Activated CD4-positive, CD25-positive, alpha-beta regulatory T cell treated with anti-CD3 and anti-CD28 coated beads, Interleukin-2, amount 50 U/mL, for 16 hours (primary cell): ENCODE measurements at regions not wholly inside any gene's neighbourhood (a gene's known extent, or its start where the extent isn't known, plus 50 kb on each side); places are given as distances from the start of the nearest gene placed in this dataset.

Experiments used
- DNase-seq: peaks from one replicate; pipeline ENCODE4 v3.0.0-alpha.2; 2020; ENCODE audit warnings: low read depth, low spot score

- no peak for DNase-seq
These were observed 136.6 kb downstream of the PIK3R1 start for GRCh38 chr5:68352166-68352565.

GRCh38 chr5:68353605-68354004 lies 138.0 kb downstream of the PIK3R1 start:
- DNase-seq: no peak

DNA sequence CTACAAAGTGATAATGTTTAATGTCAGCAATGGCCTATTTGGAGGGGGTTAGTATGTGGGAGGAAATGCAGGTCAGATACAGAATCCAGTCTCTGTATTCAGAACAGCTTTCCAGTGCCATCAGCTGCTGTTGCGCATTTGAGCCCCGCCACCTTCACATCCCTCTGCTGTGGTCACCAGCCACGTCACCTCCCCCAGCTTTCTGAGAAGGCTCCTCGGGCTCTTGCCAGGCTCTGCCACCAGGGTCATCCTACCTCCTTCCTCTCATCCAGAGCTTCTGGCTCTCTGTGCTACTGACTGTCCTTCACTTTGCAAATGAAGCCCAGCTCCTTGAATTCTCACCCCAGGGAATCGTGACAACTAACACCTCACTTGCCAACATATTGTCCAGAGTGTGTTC lies 138.8 kb downstream of the PIK3R1 start:
- no peak for DNase-seq

DNA sequence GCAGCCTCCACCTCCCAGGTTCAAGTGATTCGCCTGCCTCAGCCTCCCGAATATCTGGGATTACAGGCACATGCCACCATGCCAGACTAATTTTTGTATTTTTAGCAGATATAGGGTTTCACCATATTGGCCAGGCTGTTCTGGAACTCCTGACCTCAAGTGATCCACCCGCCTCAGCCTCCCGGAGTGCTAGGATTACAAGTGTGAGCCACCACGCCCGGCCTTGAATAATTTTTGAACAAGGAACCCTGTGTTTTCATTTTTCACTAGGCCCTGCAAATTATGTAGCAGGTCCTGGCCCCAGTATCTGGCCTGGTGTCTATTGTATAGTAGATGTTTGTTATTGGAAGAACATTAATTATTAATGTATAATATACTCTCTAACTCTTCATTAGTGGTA lies 140.7 kb downstream of the PIK3R1 start:
- DNase-seq: no peak

GRCh38 chr5:68356623-68357022 lies 141.1 kb downstream of the PIK3R1 start:
- no peak for DNase-seq

GRCh38 chr5:68359699-68360098 lies 144.1 kb downstream of the PIK3R1 start:
- DNase-seq: no peak

DNA sequence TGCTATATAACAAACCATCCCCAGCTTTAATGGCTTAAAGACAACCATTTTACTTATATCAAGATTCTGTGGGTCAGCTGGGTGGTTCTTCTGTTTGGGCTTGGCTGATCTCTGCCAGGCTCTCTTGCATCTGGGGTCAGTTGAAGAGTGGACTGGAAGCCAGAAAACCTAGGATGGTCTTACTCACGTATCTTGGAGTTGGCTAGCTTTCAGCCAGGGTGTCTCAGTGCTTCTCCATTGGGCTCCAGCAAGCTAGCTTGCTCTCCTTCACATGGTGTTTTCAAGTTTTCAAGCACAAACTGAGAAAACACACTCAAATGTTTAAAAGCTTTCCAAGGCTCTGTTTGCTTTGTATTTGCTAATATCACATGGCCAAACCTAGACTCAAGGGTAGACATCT lies 146.8 kb downstream of the PIK3R1 start:
- no peak for DNase-seq

GRCh38 chr5:68365889-68366288 lies 150.3 kb downstream of the PIK3R1 start:
- DNase-seq: no peak

GRCh38 chr5:68367287-68367686 lies 151.7 kb downstream of the PIK3R1 start:
- no peak for DNase-seq

DNA sequence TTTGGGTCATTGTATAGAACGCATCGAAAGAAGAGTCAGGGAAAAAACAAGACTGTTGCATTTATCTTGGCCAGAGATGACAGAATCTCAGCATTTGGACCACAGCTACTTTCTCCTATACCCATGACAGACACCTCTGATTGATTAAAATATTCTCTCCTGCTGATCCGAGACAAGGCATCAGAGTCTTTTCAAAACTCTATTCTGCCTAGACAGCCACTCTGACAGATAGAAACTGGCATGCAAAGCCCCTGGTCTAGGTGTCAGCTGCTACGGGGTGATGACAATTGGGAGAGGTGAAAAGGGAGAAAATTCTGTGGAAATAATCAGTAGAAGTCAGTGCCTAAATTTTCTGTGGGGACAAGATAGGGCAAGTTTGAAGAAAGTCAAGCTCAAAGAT lies 152.2 kb downstream of the PIK3R1 start:
- no peak for DNase-seq

- no peak for DNase-seq
These were observed 152.9 kb downstream of the PIK3R1 start for GRCh38 chr5:68368311-68369022.

DNA sequence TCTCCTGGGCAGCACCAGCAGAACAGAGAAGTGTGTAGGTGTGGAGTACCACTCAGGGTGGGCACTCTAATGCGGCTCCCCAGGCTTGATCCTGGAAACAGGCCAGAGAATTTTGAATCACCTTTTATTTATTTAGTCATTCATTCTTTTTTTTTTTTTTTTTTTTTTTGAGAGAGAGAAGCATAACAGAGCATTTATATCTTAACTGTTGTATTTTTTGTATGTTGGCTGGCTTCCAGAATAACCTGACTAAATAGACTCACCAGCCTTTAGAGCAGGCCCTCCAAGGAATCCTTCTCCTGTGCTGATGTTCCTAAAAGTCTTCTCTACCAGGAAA lies 153.4 kb downstream of the PIK3R1 start:
- no peak for DNase-seq

GRCh38 chr5:68369457-68370125 lies 154.0 kb downstream of the PIK3R1 start:
- no peak for DNase-seq

DNA sequence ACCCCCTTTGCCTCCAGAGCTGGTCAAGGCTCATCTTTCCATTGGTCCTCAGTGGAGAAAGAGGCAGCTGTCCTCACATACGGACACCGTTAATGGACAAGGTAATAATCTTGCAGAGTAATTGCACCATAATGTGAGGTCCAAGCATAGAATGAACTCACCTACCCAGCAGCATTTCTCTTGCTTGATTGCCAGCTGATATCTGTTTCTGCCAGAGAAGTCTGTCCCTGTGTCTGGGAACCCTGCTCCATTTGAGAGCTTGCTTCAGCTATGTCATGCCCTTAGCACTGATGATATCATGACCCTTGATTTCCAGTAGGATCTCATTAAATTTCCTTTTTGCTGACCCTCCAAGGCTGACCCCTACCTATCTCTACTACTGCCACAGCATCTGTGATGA lies 154.6 kb downstream of the PIK3R1 start:
- DNase-seq: no peak

DNA sequence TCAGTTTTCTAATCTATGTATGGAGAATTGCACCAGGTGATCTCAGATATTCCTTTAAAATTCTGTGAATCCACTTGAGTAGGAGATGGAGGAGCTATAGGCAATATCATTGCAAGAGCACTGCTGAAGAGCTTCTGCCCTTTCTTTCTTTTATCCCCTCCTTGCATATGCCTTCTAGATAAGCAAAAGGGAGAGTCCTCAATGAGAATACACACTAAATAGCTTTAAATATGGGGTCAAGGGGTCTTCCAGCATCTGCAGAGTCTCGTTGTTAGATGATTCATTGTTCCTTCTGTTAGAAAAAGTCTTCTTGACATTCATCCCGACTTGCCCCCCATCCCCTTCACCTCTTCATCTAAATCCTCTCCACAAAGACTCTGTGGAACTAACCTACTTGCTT lies 156.1 kb downstream of the PIK3R1 start:
- no peak for DNase-seq

GRCh38 chr5:68372161-68372560 lies 156.6 kb downstream of the PIK3R1 start:
- DNase-seq: no peak

GRCh38 chr5:68373050-68373449 lies 157.5 kb downstream of the PIK3R1 start:
- no peak for DNase-seq

DNA sequence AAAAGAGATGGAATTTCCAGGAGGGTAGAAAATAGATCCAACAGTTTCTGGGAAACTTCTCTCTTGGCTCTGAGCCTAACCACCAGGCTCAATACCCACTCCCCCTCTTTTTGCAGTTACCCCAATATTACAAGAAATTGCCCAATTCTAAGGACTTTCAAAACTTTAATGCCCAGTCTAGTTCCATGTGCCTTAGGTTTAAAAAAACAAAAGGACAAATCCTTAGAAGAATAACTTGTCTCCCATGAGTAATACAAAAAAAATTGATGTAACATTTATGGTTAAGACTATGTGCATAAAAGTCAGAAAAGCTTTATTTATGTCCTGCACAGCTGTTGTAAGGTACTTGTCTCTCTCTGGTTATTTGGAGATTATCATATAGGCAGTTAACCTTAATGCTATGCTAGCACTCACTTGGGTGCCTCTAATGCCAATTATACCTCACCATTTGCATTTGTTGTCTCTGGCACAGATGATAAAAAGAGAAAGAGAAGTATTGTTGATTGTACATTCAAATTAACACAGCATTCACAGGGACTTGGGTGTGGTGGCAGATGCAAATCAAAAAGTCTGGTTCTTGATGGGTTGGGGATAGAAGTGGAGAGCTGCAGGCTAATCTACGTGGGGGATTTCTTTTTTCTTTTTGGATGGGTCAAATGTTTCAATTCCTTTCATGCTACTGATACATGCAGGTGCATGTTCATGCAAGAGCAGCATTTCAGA lies 159.4 kb downstream of the PIK3R1 start:
- DNase-seq: no peak

GRCh38 chr5:68375540-68375939 lies 160.0 kb downstream of the PIK3R1 start:
- DNase-seq: no peak

DNA sequence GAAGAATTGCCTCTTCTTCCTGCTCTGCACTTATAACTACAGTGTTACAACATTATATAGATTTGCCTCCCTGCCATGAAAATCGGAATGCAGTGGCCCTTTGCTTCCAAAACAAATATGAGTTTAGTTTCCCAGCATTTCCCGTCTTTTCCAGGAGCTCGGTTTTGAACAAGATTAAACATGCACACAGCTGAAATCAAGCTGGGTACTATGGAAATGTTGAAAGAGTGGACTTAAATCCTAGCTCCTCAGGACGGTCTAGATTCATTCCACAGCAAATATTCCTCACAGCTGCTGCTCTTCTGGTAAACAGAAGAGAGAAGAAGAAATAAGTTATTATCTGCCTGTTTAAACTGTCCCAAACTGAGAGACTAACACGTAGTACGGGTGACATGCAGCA lies 161.4 kb downstream of the PIK3R1 start:
- DNase-seq: no peak

DNA sequence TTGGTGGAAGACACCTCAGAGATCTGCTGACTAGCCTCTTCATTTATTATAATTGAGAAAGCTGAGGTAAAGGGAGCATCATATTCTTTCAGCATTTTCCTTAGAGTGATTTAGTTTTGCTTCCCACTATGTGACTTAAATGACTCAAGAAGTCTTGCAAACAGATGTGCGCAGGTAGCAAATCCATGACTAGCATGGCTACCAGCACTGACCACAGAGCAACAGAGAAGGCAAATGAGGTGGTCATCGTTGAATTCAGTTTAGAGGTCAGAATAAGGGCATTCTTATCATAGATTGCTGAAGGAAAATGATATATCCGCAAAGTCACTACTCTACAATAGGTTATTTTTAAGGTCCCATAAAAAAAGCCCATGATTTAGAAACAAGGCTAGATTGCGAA lies 162.2 kb downstream of the PIK3R1 start:
- DNase-seq: no peak

DNA sequence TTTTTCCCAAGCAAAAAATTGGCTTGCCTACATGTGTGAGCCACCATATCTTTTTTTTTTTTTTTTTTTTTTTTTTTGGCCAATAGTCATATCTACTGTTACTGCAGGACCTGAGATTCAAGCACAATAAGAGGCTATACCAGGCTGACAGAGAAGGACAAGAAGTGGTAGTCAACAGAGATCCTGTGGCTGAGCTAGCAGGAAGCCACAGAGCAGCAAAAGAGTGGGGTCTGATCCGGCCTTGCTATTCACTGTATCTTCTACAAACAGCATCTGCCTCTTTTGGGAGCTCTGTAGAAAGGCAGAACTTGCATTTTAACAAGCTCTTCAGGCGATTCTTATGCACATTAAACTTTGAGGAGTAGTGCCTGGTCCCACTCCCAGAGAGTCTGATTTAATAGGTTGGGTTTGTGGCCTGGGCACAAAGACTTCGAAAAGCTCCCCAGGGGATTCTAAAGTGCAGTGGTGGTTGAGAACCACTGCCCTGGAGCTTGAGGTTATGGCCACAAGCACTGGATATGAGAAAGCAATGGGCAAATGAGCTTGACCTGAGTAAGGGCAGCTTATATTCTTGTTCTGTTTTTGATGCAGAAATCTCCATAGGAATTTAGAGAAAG lies 162.8 kb downstream of the PIK3R1 start:
- DNase-seq: no peak
